ENCODE measurements at regions not wholly inside any gene's neighbourhood (a gene's known extent, or its start where the extent isn't known, plus 50 kb on each side); places are given as distances from the start of the nearest gene placed in this dataset.

DNA sequence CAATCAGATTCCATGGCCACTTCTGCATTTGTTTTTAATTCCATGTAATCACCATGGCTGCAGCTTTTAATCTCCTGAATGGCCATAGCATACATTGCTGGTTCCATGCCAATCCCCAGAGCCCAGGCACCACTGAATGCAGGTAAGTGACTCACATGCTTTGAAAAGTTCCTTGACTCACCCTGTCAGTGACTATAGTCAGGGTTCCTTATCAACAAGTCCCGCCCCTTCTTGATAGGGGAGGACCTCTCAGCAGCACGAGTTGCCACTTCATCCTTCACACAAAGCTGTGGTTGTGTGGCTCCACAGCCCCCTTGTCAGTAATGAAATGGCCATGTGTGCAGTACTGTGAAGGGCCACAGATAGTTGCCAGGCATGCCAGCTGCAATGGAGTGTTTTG is 516.6 kb downstream of the PPARGC1A start:
- Histone ChIP-seq H3K4me3 (no peak overlapping the region), H3K9me3 (no peaks in the 10 kb centered on the region), H3K27me3 (no peaks in the 10 kb centered on the region), H3K27ac (no peak overlapping the region), H3K4me1 (peaks cover 0 to 5% (median 0%) of the 10 kb centered on the region in 3 donors), H3K36me3 (no peaks in the 10 kb centered on the region)
- intact Hi-C loops (cut with DNase I), result no loop called here
- DNase-seq, result no peak
- TF ChIP-seq POLR2A (IDR thresholded peaks at IDR 0.05), result no peak
- TF ChIP-seq, protein P1, sequence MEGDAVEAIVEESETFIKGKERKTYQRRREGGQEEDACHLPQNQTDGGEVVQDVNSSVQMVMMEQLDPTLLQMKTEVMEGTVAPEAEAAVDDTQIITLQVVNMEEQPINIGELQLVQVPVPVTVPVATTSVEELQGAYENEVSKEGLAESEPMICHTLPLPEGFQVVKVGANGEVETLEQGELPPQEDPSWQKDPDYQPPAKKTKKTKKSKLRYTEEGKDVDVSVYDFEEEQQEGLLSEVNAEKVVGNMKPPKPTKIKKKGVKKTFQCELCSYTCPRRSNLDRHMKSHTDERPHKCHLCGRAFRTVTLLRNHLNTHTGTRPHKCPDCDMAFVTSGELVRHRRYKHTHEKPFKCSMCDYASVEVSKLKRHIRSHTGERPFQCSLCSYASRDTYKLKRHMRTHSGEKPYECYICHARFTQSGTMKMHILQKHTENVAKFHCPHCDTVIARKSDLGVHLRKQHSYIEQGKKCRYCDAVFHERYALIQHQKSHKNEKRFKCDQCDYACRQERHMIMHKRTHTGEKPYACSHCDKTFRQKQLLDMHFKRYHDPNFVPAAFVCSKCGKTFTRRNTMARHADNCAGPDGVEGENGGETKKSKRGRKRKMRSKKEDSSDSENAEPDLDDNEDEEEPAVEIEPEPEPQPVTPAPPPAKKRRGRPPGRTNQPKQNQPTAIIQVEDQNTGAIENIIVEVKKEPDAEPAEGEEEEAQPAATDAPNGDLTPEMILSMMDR (IDR thresholded peaks at IDR 0.05), result no peak
- 0 to 10% methylated on average over 2 of the region's 2 CpGs for WGBS, 2 donors

DNA sequence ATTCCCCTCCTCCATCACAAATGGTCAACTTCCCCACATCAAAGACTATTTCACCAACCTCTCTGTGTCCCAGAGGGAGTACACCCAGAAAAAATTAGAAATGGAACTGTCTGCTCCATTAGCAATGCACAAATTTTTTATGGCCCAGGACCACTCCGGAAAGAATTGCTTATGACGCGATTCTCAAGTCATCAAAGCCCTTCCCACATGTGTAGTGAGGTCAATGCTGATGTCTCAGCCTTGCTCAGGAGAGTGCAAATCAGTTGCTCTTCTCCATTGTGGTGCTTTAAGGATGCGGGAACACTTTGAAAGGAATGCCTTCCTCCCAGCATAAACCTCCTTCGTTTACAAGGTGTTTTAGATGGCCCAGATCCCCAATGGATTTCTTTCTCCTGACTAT is 518.3 kb downstream of the PPARGC1A start:
- no peak overlapping the region for H3K27ac ChIP-seq
- no peaks in the 10 kb centered on the region for H3K9me3 ChIP-seq
- WGBS, 2 donors, result 84 to 89% methylated on average over 5 of the region's 5 CpGs
- no peaks in the 10 kb centered on the region for H3K27me3 ChIP-seq
- intact Hi-C loops (cut with DNase I), result no loop called here
- peaks cover 0 to 5% (median 0%) of the 10 kb centered on the region in 3 donors for H3K4me1 ChIP-seq
- H3K36me3 ChIP-seq, result no peaks in the 10 kb centered on the region
- TF ChIP-seq, protein P1 (IDR thresholded peaks at IDR 0.05), result no peak
- no peak for TF ChIP-seq POLR2A (IDR thresholded peaks at IDR 0.05)
- DNase-seq, result no peak
- no peak overlapping the region for H3K4me3 ChIP-seq

DNA sequence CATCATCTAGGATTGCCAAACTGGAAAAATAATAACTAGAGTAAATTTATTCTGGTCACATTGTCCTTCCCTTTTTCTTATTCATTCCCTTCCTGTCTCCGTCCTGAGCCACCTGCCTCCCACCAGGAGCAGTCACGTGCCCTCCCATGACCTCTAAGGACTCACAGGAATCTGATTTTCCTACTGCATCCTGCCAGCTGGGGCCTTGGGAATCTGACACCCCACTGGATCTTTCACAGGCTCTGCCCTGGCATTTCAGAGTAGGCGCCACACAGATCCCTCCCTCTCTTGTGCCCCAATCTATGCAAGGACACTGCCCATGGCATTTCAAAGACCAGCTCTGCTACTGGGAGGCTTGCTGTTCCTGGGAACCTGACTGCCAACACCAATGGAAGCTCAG is 520.5 kb downstream of the PPARGC1A start:
- no peak for DNase-seq
- Histone ChIP-seq H3K27ac (no peak overlapping the region), H3K4me1 (peaks cover 0 to 5% (median 0%) of the 10 kb centered on the region in 3 donors), H3K27me3 (no peaks in the 10 kb centered on the region), H3K36me3 (no peaks in the 10 kb centered on the region), H3K9me3 (no peaks in the 10 kb centered on the region), H3K4me3 (no peak overlapping the region)
- 51 to 55% methylated on average over 2 of the region's 3 CpGs for WGBS, 2 donors
- intact Hi-C loops (cut with DNase I), result no loop called here
- TF ChIP-seq POLR2A (IDR thresholded peaks at IDR 0.05), result no peak
- TF ChIP-seq, protein P1 (IDR thresholded peaks at IDR 0.05), result no peak

DNA sequence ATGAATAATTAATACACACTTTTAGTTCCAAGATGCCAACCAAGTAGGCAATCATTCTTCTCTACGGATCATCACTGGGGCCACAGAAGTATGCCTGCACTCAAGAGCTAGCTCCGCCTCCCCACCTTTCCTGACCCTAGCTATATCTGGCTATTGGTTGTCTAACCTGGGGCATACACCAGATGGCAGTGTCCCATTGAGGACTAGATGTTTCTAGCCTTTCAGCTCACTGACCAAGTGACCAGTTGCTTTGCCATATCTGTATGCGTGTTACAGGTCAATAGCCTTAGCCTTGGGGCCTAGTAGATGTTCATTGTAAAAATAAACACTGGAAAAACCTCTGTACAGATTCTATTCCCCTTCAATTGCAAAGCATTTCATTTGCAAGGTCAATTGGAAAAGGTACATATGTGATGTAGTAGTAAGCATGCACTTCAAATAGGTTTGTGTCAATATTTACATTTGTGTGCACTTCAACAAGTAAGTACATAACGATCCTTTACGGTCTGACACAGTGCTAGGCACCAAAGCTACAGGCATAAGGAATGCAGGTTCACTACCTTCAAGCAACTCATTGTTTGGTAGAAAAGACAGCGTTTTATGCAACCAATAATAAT is 521.7 kb downstream of the PPARGC1A start:
- DNase-seq, result no peak
- TF ChIP-seq, protein P1 (IDR thresholded peaks at IDR 0.05), result peak in 1 of 6 experiments; percentile 9
- TF ChIP-seq POLR2A (IDR thresholded peaks at IDR 0.05), result no peak
- WGBS, 2 donors, result 66 to 72% methylated on average over 6 of the region's 6 CpGs
- H3K27me3 ChIP-seq, result no peaks in the 10 kb centered on the region
- peaks cover 0 to 3% (median 0%) of the 10 kb centered on the region in 3 donors for H3K4me1 ChIP-seq
- H3K9me3 ChIP-seq, result no peaks in the 10 kb centered on the region
- H3K27ac ChIP-seq, result no peak overlapping the region
- intact Hi-C loops (cut with DNase I), result no loop called here
- H3K4me3 ChIP-seq, result no peak overlapping the region
- no peaks in the 10 kb centered on the region for H3K36me3 ChIP-seq

DNA sequence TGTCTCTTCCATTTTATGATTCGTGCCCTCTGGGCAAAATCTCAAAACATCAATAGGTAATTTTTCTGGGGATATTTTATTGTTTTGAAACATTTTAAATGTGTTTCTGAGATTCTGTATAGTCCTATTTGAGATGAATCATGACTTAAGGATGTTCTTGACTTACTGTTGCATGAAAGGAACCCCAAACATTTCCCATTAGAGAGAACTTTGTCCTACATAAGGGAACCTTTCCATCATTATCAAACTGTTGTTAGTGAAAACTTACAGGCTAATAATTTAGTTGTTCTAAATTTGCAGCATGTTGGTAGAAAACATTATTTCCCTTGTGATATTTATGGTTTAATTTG is 523.3 kb downstream of the PPARGC1A start:
- Histone ChIP-seq H3K4me1 (no peaks in the 10 kb centered on the region), H3K9me3 (no peaks in the 10 kb centered on the region), H3K27me3 (no peaks in the 10 kb centered on the region), H3K36me3 (no peaks in the 10 kb centered on the region), H3K4me3 (no peak overlapping the region), H3K27ac (no peak overlapping the region)
- no peak for TF ChIP-seq POLR2A (IDR thresholded peaks at IDR 0.05)
- TF ChIP-seq, protein P1 (IDR thresholded peaks at IDR 0.05), result no peak
- intact Hi-C loops (cut with DNase I), result no loop called here
- DNase-seq, result no peak
- WGBS, 2 donors, result 60 to 61% methylated on average over 1 of the region's 1 CpG
